Umbilical cord (tissue), 1 donor: ENCODE measurements at regions not wholly inside any gene's neighbourhood (a gene's known extent, or its start where the extent isn't known, plus 50 kb on each side); places are given as distances from the start of the nearest gene placed in this dataset.
"Not testable (repeated sequence)": the region's sequence is repeated elsewhere in the genome, so short reads cannot be mapped to it uniquely, and the experiment has no call there.

Experiments
- DNase-seq: peaks from one replicate; pipeline ENCODE4 v3.0.0-alpha.2; 2015; ENCODE audit warnings: low spot score

DNA sequence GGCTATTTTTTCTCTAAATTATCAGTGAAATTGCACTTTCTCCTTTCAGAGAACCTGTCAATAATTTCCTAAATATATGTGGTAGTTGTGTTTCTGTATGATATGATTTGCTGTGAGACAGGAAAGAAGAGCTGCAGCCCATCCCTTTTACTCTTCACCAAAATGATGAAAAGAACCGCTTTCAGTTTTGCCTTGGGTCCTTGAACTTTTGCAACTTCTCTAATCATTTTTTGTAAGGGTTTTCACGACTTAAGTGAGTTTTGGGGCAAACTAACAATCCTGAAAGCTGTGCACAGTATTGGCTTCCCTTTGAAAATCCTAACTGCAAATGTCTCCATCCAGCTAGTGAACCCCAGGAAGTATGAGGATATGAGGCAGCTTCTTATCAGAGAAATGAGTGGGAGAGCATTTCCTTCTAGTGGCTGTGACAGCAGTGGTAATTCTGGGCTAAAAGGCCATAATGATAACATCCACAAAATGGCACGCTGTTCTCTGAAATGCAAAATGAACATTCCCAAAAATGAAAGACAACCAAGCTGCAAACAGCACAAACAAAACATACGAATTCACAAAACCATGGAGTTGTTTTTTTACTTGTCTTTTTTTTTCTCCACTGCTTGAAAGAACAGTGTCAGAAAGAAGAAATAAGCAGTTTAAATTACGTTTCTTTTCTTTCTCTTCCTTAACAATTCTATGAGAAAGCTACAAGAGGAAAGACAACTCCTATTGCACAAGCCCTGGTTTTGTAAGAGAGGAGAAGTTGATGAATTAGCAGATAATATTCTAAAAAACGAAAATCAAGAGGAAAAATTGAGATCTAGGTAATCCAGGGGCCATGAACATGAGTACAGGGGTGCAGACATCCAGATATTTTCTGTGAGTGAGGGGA, 1291.6 kb upstream of the ZEB2 start:
- DNase-seq: no peak

DNA sequence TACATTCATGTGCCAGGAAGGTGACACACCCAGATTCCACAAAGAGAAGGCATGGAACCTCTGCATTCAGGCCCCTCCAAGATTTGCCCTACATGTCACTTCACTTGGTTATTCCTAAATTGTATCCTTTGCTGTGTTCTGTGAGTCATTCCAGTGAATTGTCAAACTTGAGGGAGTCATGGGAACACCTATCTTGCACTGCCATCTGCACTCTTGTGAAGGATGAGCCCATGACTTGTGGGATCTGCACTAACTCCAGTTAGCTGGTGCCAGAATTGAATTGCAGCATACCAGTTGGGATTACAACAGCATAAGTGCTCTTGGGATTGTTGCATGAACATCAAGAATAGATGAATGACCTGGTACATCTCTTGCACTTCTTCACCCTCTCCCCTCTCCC, 1288.0 kb upstream of the ZEB2 start:
- DNase-seq: no peak

DNA sequence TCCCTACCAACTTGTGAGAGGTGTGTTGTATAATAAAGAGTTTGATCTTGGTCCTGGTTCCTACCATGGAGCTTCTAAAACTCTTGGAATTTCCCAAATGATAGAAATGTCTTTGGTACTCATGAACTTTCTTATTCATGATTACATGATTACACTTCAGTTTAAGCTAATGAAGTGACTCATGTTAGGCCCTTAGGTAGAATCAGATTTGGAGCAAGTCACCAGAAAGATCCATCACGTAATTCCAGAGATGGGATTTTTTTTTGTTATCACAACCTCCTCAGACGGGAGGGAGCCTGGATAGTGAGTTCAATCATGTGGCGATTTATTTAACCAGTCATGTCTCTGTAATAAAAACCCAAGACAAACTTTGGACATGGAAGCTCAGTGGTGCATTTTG, 1287.6 kb upstream of the ZEB2 start:
- DNase-seq: no peak

DNA sequence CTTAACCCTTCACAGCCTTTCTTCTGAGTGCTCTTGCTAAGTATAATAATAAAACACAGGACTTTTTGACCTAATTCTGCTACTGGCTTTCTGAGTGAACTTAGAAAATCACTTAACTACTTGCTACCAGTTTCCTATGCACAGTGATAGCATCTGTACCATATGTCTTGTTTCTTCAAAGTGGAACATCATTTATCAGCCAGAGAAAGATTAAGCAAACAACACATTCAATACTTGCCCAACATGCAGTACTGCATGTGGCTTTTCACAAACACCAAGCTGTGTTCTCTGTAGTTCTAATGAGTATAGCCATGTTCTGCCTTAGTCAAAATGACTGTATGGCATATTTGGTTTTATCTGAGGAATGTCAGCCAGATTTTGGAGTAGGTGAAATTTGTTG, 1286.6 kb upstream of the ZEB2 start:
- DNase-seq: no peak

DNA sequence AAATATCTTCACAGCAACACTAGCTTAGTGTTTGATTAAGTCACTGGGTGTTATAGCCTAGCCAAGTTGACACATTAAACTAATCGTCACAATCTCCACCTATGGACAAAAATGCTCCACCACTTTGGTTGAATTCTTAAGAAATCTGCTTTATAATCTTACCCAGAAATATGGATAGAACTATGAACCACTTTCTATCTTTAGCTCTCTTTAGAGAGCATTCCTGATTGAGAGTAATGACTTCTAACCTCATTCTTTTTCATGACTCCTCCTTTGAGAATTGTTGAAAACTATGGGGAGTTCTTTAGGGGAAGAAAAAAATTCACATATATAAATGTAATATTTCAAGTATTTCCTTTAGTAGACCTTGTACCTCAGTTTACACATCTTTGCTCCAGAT, 1282.2 kb upstream of the ZEB2 start:
- no peak for DNase-seq

DNA sequence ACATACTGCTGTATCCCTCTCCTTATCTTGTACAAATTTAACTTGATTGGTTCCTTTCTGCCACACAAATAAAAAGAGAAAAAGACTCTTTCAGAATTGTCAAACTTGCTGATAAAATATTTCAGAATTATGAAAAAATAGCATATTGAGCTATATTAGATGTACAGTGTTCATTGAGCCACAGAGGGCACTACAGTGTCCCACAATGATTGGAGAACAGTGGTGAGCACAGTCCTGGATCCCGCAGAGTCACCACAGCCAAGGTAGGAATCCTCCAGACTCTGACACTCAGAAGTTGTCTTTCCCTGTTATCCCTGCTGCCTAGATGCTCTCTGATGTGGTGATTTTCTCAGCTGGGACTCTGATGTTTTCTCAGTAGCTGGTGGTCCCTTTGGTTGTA, 1281.3 kb upstream of the ZEB2 start:
- DNase-seq: no peak

DNA sequence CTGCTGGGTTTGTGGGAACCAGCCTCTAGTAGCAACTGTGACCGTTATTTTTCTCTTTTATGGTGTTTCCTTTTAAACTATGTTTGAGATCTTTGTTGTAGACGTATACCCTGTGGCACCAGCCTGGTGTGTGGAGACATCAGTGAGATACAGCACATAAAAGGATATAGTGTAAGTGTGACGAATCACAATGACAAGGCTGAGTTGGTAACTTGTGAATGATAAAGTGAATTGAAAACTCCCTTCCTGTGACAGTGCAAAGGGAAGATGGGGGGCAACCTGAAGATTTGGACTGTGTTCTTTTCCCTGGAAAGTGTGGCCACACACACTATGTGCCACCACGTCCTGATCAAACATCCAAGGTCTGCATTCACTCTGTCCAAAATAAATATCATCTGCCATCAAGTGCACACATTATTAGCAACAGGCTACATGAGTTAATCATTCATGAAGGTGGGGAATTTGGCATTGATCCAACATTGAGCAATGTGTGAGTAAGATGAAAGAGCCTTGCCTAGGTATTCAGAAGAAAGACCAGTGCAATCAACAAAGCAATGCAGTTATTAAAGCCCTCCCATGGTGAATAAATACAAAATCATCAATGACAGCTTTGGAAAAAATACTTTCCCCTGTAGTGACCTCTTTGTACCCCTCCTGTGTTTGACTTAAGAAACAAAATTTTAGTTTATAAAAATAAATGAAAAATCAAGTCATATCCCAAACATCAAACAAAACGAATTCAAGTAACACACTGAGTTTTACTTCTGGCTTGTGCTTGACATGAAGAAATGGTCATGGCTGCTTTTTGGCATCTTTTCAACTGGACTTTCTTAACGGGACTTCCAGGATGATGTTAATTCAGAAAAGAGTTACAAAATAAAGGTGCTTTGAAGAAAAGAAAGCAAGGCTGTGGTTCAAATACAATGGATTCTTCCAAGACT, 1280.5 kb upstream of the ZEB2 start:
- no peak for DNase-seq

DNA sequence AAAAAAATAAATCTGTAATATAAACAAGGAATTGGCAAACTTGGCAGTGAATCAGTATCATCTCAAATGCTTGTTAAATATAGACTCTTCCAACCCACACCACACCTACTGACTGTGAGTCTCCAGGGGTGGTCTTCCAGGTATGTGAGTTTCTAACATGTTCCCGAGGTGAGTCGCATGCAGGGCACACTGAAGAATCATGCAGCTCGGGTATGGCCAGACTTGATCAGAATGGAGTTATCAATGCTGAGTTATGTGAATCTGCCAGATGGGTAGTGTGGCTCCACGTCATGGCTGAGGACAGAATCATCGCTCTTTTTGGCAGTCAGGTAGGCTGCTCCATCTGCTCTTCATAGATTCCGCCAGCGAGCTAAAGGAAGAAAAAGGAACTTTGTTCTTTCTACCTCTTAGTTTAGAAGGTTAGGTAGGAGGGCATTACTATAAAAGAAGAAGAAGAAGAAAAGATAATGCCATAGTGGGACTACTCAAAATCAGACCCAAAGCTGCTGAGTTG, 1279.7 kb upstream of the ZEB2 start:
- DNase-seq: no peak

DNA sequence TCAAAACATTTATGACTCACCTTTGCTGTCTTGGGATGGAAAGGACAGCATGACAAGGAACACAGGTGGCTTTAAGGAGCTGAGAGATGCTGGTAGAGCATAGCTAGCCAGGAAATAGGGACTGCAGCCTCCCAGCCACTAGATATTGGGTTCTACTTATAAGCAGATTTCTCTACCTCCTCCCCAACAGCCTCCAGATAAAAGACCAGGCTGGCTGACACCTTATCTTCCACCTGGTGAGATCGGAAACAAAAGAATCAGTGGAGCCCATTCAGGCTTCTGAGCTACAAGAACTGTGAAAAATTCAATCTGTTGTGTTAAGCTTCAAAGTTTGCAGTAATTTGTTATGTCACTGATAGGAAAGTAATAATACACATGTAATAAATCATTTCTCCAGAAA, 1278.5 kb upstream of the ZEB2 start:
- no peak for DNase-seq

DNA sequence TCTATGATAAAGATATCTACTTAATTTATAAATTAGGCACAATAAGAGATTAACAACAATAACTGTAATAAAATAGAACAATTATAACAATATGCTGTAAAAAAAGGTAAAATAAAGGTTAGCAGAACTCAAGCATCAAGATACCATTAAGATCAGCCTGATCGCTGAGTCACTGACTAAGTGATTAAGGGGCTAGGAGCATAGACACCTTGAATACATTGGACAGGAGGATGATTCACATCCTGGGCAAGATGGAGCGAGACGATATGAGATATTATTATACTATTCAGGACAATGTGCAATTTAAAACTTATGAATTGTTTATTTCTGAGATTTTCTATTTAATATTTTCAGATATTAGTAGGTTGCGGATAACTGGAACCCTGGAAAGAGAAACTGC, 1277.8 kb upstream of the ZEB2 start:
- no peak for DNase-seq

DNA sequence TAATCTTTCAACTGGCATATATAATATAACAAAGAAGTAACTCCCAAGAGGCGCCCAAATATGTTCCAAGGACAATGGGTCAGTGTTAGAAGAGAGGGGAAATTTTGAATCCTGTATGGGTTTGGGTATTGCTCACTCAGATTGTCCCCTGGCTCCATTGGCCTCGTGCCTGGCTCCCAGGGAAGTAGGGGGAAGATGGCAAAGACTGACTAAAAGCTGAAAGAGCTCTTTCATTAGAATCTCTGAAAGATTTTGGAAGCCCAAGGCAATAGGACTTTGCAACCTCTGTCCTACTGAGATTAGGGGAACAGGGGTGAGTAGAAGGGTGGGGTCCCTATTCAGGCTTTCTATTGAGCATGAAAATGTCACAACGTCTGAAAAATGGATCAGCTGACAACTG, 1272.8 kb upstream of the ZEB2 start:
- DNase-seq: no peak

DNA sequence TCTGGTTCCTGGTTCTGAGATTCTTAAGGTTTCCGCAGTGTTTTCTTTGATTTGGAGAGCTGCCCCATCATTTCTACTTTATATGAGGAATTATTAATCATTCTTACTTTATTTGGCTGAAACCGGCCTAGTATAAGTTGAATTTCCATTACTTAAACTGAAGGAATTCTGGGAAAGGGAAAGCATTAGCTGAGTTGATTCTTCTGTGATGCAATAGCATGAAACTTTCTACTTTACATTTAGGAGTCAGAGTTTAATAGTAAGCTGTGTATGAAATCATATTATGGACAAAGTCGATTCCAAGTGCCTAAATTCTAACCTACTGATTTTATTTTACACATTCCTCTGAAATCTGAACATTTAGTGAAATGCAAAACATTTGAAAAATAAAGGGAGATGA, 1269.7 kb upstream of the ZEB2 start:
- no peak for DNase-seq

DNA sequence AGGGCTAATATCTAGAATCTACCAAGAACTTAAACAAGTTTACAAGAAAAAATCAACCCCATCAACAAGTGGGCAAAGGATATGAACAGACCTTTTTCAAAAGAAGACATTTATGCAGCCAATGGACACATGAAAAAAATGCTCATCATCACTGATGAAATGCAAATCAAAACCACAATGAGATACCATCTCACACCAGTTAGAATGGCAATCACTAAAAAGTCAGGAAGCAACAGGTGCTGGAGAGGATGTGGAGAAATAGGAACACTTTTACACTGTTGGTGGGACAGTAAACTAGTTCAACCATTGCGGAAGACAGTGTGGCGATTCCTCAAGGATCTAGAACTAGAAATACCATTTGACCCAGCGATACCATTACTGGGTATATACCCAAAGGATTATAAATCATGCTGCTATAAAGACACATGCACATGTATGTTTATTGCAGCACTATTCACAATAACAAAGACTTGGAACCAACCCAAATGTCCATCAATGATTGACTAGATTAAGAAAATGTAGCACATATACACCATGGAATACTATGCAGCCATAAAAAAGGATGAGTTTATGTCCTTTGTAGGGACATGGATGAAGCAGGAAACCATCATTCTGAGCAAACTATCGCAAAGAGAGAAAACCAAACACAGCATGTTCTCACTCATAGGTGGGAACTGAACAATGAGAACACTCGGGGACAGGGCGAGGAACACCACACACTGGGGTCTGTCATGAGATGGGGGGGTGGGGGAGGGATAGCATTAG, 1267.9 kb upstream of the ZEB2 start:
- not testable (repeated sequence) for DNase-seq

DNA sequence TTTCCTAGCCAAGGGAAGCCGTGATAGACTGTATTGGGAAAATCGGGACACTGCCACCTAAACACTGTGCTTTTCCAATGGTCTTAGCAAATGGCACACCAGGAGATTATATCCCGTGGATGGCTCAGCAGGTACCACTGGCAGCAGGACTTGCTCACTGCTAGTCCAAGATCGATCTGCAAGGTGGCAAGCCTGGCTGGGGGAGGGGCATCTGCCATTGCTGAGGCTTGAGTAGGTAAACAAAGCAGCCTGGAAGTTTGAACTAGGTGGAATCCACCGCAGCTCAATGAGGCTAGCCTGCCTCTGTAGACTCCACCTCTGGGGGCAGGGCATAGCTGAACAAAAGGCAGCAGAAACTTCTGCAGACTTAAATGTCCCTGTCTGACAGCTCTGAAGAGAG, 1262.7 kb upstream of the ZEB2 start:
- DNase-seq: not testable (repeated sequence)

DNA sequence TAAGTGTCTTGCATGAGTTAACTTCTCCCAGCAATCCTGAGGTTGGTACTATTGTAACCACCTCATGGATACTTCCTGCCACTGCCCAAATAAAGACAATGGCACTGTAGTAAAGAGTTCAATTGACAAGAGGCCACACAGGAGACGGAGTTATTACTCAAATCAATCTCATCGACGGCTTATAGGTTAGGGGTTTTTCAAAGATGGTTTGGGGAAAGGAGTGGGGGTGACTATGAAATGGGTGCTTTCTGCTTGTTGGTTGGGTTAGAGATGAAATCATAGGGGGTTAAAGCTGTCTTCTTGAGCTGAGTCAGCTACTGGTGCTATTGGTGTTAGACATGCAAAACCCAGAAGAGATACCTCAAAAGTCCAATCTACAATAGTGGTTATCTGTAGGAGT, 1258.0 kb upstream of the ZEB2 start:
- DNase-seq: no peak

DNA sequence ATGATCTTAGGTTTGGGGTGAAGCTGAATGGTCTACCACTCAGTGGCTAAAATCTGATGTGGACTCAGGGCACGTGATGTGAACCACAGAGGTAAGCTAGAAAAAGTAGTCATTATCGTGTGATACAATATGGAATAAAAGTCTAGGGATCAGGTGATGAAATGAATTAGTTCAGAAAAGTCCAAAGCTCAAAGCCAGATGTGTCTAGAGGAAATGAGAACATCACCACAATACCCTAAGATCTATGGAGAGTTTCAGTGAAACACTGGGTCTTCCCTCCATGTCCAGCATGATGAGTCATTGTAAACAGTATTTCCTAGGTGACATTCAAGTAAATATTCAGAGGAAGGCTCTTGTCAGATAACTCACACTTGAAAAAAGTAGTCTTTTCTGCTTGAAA, 1257.4 kb upstream of the ZEB2 start:
- no peak for DNase-seq

DNA sequence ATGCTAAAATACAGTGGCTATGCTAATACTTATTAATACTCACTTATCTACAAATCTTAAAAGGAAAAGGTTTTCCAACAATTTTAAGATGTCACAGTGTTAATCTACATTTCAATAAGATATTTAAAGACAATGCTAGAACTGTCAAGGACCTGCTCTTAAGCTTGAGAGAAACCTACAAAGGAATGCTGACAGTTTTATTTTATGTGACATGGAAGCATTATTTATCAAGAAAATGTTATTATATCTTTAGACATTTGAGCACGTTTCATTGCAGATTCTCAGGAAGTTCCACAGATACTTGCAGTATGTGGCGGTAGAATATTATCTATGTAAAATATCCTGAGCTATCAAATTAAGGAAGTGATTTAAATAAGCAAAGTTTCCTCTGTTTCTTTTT, 1255.7 kb upstream of the ZEB2 start:
- no peak for DNase-seq

DNA sequence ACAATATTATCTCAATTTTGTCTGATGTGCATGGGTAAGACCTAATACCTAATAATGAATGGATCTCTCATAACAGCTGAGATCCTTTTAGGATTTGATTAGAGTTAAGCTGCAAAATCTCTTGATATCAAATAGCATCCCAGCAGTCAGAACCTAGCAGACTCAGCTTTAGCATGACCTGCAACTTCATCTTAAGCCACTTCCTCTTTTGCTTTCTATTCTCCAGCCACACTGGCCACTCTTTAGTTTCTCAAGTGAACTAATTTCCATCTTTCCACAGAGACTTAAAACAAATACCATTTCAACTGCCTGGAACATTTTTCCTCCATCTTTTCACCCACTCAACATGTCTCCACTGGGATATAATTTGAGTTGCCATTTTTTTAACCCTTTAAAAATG, 1251.6 kb upstream of the ZEB2 start:
- no peak for DNase-seq

DNA sequence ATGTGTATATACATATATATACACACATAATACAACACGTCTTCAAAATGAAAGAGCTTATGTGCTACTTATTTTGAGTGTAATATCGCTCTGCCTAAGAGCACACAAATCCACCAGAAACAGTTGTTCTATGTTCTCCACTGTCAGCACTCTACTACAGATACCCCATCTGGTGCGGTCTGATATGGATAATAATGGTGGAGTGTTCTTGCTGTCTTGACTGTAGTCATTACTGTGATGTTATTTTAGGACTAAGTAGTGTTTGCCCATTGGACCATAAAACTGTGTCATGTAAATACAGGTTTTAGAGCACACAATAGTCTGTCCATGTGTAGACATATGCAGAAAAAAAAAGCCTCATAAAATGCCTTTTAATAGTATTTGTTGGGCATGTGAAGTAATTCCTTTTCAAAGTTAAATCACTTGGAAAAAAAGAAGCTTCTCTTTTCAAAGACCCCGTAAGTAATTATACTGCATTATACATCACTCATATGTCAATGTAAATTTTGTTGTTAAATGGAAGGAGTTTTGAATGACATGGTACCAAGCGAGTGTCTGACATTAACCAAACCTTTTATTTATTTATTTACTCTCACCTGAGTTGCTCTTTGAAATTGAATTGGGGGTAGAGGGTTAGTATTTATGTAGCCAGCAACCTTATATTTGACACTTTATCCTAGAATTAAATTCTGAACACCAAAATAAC, 1249.2 kb upstream of the ZEB2 start:
- DNase-seq: peak; percentile 67

DNA sequence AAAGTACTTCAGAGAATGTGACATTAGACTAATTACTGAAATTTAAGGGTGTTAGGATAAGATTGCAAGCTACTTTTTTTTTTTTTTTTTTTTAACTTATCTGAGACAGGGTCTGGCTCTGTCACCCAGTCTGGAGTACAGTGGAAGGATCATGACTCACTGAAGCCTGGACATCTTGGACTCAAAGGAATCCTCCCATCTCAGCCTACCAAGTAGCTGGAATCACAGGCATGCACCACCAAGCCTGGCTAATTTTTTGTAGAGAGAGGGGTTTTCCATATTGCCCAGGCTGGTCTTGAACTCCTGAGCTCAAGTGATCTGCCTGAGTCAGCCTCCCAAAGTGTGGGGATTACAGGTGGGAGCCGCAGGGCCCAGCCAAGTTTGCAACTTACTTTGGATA, 1246.0 kb upstream of the ZEB2 start:
- DNase-seq: no peak

DNA sequence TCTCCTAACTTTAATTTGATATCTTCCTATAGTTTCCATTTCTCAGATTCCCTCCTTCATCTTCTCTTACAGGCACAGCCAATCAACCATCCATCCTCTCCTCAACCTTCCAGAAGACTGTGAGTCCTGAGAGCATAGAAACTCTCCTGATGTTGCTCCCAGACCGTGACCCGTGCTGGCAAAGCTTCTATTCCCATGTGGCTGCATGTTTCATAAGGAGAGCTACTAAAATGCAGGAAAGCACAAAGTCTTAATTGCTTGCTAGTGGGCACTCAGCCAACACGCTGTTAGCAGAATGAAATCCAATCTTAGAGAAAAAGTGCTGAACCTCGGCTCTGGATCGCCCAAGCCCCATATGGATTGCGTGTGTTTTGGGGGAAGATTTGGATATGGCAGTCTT, 1244.7 kb upstream of the ZEB2 start:
- no peak for DNase-seq
